ENCODE measurements at regions not wholly inside any gene's neighbourhood (a gene's known extent, or its start where the extent isn't known, plus 50 kb on each side); places are given as distances from the start of the nearest gene placed in this dataset. TPM values are rescaled to one million over a fixed set of nuclear protein-coding genes. Genes with fewer than 3 reads are reported as not detected.

- intact Hi-C loops (cut with DNase I): no loop called here
- no peak overlapping the region for H3K27ac ChIP-seq
- WGBS, 3 donors: 5 to 6% (median 5%) methylated on average over 36 to 44 of the region's 44 CpGs
- no peaks in the 10 kb centered on the region for H3K27me3 ChIP-seq
- no peak for TF ChIP-seq EP300 (IDR thresholded peaks at IDR 0.05)
- TF ChIP-seq CTCF (IDR thresholded peaks at IDR 0.05): no peak
- no peak for TF ChIP-seq POLR2A (IDR thresholded peaks at IDR 0.05)
- H3K4me3 ChIP-seq: peak overlapping the region; percentile 33
- DNase-seq: peak in 1 of 5 donors; percentile 25
- peaks cover 4% of the 10 kb centered on the region for H3K4me1 ChIP-seq (ENCODE audit: insufficient read depth)
- no peaks in the 10 kb centered on the region for H3K36me3 ChIP-seq
- H3K9me3 ChIP-seq: no peaks in the 10 kb centered on the region
These were observed 53.1 kb upstream of the KDM7A start for GRCh38 chr7:140229591-140230515.

GRCh38 chr7:140229101-140229525 lies 52.3 kb upstream of the KDM7A start:
- Histone ChIP-seq H3K36me3 (no peaks in the 10 kb centered on the region), H3K27me3 (no peaks in the 10 kb centered on the region), H3K4me3 (no peak overlapping the region), H3K4me1 (ENCODE audit: insufficient read depth) (peaks cover 4% of the 10 kb centered on the region), H3K9me3 (no peaks in the 10 kb centered on the region), H3K27ac (no peak overlapping the region)
- no peak for DNase-seq
- intact Hi-C loops (cut with DNase I): no loop called here
- no peak for TF ChIP-seq POLR2A (IDR thresholded peaks at IDR 0.05)
- no peak for TF ChIP-seq CTCF (IDR thresholded peaks at IDR 0.05)
- TF ChIP-seq EP300 (IDR thresholded peaks at IDR 0.05): no peak
- WGBS, 3 donors: 92 to 94% (median 93%) methylated on average over 10 of the region's 10 CpGs

Small RNA genes in the stretch of these regions (small RNA-seq; reads per million reads assigned to genes)
- not detected for gene RNU1-58P

All from ovary (tissue), 7 donors.